COLO829 (cell line): ENCODE measurements at regions not wholly inside any gene's neighbourhood (a gene's known extent, or its start where the extent isn't known, plus 50 kb on each side); places are given as distances from the start of the nearest gene placed in this dataset.
"Not testable (repeated sequence)": the region's sequence is repeated elsewhere in the genome, so short reads cannot be mapped to it uniquely, and the experiment has no call there.

Source experiments
- DNase-seq: peaks from one replicate; pipeline ENCODE4 v3.0.0; 2012; ENCODE audit warnings: low spot score

DNA sequence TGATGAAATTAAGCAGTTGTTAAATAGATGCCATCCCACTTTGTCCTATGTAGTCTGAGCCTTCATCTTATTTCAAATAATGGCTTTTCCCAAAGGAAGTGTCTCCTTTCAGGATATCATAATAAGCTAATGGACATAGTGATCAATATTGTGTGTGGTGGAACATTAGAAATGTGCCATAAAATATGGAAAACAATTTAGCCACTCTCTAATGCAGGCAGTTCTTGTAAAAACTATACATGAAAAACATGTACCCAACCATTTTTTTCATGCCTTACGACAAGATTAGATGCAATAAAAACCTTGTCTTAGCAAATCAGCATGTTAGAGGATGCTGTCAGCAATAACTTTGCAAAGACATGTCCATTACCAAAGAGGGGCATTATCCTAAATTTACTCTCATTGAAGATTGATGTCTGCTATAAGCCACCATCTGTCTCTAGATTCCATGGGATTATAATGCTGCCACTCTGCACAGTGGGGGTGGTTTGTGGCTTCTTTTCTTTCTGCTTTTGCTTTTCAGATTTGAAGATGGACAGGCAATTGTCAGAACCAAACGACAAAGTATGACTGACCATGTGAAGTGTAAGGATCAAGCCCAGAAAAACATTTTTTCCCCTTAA, 724.0 kb upstream of the ZNF608 start:
- no peak for DNase-seq

DNA sequence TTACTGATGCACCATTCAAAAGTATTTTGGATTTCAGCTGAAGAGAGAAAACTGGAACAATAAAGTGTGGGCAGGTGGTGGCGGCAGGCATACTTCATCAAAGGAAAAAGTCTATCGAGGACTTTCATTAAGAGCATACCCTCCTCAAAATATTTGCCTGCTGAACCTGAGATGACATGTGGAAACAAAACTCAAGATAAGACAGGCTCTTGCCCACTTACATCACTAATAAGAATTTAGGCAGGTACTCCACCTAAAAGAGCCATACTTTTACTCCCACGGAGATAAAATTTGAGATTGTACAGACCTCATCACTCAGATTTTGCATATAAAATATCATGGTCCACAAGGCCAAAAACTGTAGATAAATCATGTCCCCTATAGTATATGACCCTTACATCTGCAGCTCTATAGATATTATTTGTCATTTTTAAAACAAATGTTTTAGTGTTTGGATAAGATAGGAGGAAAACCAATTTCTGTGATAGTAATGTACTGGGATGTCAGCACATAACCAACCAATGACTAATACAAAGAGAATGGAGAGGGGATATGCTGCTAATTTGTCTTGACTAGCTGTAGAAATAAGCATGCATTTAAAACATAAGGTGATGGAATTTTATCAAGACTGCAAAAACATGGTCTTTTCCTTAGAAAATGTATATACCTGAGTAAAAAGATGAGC, 730.6 kb upstream of the ZNF608 start:
- no peak for DNase-seq

DNA sequence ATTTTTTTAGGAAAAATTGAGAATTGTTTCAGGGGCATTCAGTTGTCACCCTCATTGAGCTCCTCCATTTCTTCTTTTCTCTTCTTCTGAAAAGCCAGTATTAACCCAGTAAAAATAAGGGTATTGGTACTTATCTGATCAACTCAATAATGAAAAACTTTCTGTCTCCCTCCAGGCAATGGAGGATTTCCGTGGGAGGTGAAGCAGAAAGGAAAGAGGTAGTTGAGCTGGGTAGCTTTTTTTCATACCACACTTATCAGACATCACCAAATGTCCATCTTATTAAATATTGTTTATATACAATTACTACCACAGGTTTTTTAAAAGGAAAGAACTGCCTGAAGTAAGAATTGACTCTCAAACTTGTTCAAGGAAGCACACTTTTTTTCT, 731.1 kb upstream of the ZNF608 start:
- no peak for DNase-seq

DNA sequence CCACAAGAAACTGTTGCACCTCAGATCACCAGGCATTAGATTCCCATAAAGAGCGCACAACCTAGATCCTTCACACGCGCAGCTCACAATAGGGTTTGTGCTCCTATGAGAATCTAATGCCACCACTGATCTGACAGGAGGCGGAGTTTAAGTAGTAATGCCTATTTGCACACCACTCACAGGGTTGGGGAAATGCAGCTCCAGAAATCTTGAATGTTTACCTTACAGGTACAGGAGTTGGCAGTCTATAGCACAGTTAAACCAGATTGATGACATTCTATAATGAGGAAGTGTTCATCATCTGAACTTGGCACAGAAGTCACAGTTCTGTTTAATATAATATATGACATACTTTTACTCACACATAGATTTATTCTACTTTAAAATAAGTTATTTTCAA, 732.2 kb upstream of the ZNF608 start:
- DNase-seq: no peak

DNA sequence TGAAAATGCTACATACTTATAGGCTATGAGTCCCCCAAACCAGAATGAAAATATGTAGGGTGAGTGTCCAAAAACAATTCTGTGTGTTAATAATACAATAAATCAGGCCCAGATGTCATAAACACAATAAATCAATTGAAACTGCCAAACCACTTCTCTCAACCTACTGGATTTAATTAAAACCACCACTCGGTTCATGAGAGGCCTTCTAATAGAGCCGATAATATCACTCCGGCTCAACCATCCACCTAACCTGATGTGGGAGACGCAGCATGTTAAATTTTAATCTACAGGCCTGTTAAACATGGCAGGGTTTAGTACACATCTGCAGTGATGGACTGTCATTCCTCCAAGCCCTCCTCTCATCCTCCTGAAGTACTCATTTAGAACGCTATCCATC, 734.5 kb upstream of the ZNF608 start:
- DNase-seq: no peak

DNA sequence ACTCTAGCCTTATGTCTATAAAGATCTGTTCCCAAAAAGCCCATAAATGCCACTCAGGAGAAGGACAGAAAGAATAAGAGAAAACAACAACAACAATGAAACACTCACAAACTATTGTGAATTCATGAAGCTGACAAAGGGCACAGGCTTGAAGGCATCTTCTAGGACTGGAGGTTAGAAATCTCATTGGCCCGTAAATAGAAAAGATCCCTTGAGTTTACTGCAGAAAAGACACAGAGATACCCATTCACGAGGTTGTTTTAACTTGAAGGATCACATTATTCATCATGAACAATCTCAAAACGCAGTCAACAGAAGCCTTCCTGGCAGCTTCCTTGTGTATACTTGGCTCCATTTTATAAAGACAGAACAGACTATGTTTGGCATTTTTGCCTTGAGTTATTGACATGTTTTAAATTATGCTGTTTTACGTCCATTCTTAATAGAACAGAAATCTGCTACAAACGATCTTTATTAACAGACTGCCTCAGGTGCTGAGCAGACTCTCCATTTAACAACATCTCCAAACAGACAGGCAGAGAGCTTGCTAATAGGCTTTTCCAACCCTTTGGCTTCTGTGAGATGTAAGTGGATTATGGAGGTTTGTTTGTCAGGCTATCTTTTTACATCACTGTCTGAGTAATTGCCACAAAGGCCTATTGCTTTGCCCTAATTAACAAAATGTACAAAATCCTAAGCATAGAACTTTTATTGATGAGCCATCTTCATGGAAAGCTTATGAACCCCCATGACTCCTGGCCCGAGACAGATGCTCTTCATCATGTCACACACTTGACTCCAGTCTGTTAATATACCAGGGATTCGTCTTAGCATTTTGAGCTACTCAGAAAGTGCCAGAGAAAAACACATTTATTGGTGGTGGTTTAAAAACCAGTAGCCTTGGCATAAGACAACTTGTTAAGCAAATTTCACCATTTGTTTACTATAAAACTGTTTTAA, 735.3 kb upstream of the ZNF608 start:
- DNase-seq: peak; percentile 44

DNA sequence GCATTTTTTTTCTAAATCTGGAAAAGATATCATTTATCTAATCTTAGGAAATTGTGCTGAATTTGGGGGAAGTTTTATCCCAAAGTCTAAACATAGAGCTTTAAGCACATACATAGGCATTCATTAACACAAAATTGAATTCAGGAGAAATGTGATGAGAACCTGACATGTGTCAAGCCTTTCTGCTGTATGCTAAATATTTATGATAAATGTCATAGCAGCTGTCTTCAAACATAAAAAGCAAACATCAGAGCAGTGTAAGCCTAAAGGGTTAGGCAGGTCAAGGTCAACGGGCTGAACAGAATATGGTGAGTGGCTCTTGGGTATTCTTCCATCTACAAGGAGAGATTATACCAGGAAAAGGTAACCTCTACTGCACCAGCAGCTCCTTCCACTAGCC, 737.2 kb upstream of the ZNF608 start:
- no peak for DNase-seq

DNA sequence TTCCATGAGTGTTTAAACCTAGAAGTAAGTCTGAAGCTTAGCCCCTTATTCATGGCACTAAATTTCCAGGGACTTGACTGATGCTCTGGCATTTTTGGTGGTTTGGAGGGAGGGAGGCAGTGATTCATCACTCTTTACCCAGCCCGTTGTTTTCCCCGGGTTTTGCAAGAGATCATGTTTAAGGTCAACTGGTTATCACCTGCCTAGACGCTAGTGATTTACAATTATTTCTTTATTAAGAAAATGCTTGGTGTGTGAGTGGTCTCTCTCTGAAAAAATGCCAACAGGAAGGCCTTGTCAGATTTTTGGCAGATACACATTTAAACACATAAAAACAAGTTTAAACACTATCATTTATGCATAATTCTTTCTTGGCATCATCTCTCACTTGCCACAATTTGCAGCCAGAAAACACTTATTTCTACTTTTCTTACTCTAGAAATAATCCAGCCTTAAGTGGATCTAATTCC, 737.9 kb upstream of the ZNF608 start:
- DNase-seq: peak; percentile 61

DNA sequence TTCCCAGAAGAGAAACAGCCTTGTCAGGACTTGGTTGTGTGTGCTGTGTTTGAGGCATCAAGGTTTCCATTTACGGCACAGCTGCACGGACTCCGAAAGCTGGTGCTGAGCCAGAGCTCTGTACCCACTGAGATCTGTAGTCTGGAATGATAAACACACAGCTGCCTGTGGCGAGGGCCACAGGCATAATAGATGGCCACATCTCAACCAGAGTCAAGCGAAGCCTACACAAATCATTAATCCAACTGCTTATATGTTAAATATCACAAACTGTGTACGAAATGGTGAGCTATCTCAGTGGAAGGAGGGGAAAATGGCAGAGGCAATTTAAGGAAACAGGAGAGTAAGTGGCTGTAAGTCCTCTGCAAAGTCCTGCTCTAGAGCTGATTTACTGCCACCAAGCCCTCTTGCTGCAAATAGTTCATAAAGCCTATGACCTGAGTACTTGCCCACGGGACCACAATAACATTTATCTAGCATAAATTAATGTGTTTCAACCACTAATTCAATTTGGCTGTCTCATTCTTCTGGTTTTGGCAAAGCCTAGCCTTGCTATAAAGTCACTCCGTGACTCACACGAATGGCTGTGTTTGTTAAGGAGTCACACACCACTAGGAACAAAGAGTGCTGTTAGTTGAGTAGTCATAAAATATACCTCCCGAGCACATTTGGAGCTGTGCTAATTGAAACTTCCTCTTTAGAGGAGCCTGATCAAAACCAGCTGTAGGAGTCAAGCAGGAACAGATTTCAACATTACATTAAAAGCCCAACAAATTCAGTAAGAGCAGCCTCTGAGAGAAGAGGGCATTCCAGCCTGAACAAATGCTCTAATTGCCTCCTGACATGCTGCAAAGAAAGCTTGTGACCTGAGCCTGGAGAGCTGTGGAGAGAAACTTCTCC, 738.6 kb upstream of the ZNF608 start:
- DNase-seq: peak; percentile 88

DNA sequence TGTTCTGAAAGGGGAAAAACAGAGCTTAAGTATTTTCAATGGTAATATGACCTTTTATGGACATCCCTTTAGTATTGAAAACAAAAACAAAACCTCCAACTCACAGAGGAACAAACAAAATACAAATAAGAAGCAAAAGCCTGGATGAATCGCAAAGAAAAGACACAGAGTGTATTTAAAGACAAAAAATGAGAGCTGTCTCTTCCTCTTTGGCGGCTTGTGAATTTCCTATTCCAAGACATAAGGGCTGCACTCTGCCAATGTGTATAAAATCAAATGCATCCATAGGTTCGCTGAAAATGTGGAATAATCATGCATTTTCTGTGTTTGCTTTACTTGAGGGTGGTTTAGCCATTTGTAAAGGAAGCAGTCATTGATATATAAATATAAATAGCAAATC, 739.3 kb upstream of the ZNF608 start:
- DNase-seq: no peak

DNA sequence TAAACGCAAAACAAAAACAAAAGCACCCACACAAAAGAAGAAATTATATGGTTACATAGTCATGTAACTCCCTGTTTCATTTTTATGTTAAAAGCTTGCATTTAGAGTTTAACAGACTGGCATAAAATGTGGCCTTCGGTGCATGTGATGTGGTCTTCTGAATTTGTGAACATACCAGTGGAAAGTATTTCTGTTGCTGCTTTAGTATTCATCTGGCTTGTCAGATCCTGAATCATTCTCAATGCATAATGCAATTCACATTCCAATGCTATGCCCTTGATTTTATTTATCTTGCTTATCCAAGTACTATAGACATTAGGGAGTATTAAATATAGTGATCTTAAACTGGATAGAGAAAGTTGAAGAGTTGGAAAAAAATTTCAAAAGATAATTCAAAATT, 740.2 kb upstream of the ZNF608 start:
- peak; percentile 11 for DNase-seq

DNA sequence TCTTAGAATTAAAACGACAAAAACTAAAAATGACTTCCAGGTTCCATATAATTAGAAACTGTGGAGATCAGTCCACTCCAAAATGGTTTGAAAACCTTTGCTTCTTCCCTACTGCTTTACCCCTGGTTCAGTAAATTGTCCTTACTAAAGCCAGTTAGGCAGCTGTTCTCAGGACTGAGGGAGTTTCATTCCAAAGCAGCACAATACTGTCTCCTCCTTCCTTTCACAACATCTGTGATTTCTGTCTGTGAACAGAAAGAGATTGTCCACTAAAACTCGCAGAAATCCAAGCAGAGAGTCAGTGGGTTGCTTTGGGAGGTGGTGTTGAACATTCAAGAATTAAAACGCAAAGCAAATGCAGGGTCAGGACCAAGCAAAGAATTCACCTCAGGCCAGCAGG, 740.8 kb upstream of the ZNF608 start:
- DNase-seq: no peak

DNA sequence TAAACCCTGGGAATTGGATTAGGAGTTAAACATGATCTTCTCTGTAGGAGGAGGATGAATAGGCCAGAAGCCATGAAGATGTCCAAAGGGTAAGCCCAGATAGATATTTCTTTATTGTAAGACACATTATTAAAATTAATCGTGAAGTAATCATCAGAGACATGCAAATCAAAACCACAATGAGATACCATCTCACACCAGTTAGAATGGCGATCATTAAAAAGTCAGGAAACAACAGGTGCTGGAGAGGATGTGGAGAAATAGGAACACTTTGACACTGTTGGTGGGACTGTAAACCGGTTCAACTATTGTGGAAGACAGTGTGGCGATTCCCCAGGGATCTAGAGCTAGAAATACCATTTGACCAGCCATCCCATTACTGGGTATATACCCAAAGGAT, 741.2 kb upstream of the ZNF608 start:
- DNase-seq: not testable (repeated sequence)

DNA sequence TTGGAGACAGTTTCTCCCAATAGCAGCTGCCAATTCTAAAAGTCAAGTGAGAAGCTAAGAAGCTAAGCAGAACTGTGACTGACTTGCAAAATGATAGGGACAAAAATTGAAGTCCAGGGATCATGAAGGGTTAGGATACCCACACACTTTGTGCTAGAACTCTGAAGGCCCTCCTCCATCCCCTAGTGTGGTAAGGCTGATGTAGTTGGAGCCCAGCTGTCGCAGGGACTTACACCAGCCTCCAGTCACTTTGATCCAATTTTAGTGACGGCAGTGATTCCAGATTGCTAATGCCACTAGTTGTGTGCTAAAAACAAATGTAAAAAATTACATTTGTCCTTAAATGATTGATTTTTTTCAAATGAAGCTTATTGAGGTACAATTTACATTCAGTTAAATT, 742.7 kb upstream of the ZNF608 start:
- DNase-seq: no peak

DNA sequence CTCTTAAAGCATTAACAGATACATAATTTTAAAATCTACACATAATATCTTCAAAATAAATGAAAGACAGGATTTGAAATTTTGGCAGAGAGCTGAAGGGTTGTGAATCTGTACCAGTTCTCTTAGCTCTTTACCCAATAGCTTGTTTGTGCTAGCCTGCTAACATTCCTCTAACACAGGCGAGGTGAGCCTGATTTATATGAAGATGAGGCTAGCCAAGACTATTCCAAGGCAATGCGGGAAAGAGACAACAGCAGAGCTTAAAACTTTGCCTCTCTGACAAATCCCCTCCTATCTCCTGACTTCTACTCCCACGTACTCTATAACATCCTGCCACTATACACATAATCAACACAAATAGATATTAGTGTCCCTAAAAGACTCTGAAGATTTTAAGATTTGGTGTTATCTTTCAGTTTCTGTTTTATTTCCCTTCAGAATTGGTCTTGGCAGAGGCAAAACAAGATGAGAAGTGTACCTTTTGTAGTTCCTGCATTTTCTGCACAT, 745.6 kb upstream of the ZNF608 start:
- no peak for DNase-seq

DNA sequence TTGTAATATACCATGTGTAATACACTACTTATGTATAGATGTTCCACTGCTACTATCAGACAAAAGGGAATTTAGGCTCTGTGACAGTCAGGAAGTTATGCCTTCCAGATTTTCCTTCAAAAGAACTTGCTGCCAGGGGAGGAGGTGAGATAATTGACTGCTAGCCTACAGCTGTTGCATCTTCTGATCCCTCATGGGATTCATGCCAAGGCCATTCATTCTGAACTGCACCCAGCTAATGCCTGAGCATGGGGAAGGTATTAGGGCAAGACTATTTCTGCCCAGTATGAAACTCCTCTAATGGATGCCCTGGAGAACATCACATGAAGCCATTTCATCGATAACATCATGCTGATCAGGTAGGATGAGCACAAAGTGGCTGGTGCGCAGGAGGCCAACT, 746.5 kb upstream of the ZNF608 start:
- no peak for DNase-seq

DNA sequence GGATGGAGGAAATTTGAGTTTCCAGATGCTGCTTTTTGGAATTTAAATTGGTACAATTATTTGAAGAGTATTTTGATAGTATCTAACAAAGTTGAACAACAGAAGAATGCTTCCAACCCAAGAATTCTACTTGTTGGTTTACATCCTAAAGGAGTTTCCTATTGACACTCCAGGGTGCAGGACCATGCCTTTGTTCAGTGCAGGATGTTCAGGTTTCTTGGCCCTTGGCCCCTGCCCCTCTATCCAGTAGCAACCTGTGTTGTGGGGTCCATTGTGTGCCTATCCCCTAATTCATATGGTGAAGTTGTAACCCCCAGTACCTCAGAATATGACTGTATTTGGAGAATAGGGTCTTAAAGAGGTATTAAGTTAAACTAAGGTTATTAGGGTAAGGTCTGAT, 750.0 kb upstream of the ZNF608 start:
- no peak for DNase-seq

DNA sequence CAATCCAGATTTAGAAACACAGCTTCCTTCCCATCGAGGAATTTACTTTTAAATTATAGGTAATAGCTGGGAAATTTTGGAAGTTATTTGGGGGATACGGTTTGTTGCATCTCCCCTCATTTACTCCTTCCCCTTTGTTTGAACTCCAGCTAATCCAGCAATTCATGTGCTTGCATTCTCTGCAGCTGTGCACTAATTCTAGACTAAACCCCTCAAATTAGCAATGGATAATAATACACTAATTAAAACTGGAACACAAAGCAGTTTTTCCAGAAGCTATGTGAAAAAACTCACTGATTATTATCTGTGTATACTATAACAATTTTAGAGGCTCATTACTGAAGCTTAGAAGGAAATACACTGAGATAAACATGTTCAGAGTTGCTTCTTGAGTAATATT, 751.2 kb upstream of the ZNF608 start:
- DNase-seq: no peak

DNA sequence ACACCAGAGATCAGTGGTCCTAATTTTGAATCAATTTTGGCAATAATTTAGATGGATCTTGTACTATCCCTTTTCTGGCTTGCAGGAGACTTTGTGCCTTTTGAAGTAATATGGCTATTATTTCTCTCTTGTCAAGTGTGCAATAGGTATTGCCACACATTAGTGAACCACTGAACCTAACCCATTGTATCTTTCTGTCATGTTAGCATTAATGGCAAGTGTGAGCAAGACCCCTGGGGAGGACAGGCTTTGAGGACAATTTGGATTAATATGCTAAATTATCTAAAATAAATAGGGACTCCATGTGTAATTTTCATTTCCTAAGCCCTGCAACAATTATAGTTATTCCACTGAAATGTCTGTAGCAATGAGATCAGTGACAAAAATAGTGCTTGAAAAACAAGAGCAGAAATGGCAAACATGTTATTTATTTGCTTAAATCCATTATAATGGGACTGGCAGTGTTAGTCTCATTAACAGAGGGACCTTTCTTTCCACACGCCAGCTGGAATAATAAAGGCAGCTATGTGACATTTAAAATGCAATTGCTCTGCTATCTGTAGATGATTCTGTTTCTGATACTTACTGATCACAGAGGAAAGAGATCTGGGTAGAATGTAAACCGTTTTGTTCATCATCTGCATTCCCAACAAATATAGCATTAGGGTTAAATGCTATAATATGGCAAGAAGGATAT, 753.3 kb upstream of the ZNF608 start:
- peak; percentile 4 for DNase-seq

DNA sequence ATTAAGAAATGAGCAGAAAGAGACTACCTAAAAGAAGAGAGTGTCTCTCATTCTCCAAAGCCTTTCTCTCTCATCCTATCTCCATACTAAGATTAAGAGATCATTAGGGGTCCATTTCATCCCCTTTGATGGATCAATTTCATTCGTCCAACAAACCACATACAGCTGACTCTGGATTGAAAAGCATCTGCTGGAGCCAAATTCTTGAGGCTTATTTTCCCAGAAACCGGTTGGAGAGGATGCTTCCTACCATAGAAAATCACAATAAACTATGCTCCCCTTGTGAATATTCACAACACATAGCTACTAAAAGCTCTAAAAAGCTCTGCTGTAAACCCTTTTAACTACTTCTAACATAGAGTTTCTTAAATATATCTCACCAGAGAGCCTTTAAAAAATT, 755.0 kb upstream of the ZNF608 start:
- no peak for DNase-seq

DNA sequence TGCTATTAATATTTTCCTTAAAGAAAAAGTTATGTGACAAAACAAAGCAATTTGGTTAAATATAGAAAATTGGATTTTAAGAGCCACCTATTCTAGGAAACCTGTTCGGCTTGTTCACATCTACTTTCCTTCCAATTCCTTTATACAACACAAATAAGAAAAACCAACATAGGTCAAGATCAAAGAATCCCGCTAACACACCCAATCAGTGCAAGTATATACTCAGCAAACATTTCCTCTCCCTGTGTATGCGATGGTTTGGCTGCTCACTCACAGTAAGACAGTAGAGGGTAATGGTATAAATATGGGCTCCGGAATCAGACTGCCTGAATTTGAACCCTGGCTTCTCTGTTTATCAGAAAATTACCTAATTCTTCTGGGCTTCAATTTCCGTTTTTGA, 757.5 kb upstream of the ZNF608 start:
- no peak for DNase-seq
